GM18519 (cell line): ENCODE measurements at regions not wholly inside any gene's neighbourhood (a gene's known extent, or its start where the extent isn't known, plus 50 kb on each side); places are given as distances from the start of the nearest gene placed in this dataset.
"Not testable (repeated sequence)": the region's sequence is repeated elsewhere in the genome, so short reads cannot be mapped to it uniquely, and the experiment has no call there.

Experiments
- ATAC-seq: cut with Tn5 transposase; IDR thresholded peaks from one replicate; pipeline ENCODE4 v1.9.1; 2021; ENCODE audit warnings: mild to moderate bottlenecking, moderate library complexity; ENCODE audit not compliant: unreplicated experiment, low FRiP score

DNA sequence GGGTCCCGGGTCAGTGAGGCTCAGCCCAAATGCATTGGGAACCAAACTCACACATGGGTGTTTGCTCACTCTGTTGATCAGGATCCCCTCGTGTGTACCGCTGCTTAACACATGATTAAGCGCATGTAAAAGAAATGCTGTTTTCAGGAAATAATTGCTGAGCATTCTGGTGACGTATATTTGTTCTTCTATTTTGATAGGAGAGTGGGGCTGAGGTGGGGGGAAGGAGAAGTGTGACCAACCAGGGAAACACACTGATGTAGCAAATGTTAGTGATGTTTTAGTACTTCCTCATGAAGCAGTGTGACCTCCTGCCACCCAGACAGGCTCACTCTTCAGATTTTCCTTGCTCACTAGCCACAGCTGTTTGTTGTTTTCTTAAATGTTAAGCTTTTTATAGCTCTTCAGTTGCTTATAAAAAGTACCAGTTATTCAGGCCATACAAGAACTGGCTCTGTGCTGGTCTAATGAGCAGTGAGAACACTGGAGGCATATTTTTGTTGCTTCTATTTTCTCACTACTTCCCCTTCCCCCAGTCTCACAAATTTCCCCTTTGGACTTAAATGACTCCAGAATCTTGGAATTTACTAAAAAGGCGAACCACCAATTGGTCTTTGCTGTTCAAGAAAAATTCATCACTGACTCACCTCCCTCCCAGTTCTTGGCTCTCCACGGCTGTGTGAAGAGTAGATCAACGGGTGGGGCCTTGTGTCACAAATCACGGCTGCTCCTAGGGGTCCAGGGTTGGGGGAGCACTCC, 79.2 kb upstream of the BACH2 start:
- no peak for ATAC-seq

- ATAC-seq: no peak
Observed at GRCh38 chr6:90374201-90374600, 77.6 kb upstream of the BACH2 start.

DNA sequence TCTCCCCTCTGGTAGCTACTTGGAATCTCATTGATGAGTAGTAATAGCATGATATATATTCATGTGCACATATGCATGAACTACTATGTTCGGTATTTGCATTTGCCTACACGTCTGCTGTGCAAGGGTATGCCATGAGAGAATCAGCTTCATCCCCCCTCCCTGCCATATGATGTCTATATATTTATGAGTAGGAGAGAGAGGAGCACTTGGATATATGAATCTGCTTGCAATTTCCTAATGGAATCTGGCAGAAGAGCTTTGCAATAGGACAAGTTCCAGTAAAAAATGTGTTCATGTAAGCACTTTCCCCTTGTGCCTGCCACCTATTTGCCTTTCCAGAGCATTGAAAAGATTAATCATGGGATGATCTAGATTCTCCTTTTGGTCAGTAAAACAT, 76.2 kb upstream of the BACH2 start:
- no peak for ATAC-seq

GRCh38 chr6:90372450-90372849, 75.8 kb upstream of the BACH2 start:
- ATAC-seq: no peak

- no peak for ATAC-seq
Observed at GRCh38 chr6:90370493-90370959, 73.9 kb upstream of the BACH2 start.

GRCh38 chr6:90369651-90370050, 73.0 kb upstream of the BACH2 start:
- no peak for ATAC-seq

DNA sequence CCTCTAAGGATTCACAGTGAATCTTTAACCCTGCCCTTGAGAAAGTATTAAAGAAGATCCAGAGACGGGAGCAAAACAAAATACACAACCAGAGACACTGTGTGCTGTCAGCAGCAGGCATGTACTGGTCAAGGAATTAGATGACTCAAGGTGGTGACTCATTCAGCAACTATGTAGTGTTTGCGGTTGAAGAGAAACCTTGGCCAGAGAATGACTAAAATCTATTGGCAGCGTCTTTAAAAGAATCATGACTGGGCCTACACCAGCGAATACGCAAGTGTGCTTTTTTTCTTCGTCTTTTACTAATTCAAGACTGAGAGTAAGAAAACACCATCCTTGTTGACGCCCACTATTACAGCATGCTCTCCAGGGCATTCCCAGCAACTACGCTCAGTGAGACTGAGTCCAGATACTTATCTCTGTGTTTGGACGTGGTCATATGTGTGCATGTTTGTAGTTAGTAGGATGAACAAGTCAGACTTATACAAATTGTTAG, 72.4 kb upstream of the BACH2 start:
- ATAC-seq: peak; percentile 100

- no peak for ATAC-seq
Observed at GRCh38 chr6:90368601-90369000, 72.0 kb upstream of the BACH2 start.

- no peak for ATAC-seq
Observed at GRCh38 chr6:90368001-90368400, 71.4 kb upstream of the BACH2 start.

GRCh38 chr6:90365565-90366219, 69.0 kb upstream of the BACH2 start:
- no peak for ATAC-seq

DNA sequence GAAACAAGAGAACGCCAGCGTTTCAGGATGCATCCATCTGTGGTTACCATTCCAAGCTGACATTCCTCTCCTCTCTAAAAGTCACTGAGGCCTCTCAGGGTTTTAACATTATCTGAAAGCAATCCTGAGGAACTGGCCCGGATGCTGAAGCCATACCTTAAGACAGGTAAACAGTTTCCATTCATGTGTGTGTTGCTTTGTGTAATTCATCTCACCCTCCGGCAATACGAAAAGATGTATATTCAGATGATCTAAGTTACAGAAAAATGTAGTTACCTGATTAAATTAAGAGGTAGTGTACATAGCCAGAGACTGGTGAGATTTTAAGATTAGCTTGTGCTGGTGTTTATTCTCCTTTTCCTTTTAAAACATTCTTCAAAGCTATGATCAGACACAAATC, 68.4 kb upstream of the BACH2 start:
- no peak for ATAC-seq

DNA sequence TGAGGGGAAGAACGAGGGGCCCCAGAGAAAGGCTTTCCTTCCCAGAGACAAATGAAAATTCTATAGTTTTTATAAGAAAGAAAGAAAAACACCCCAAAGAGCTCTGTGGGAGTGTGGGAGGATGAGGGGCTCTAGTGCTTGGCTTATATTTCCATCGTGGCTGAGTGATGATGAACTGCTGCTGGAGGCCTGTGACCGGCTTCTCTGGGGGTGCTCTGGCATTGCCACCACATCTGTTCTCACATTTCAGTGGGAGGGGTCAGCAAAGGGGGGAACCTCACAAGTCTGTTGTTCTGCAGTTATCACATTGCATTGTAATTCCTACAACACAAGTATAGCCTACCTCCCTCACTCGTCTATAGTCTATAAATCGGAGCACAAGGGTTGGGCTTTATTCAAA, 67.6 kb upstream of the BACH2 start:
- no peak for ATAC-seq

DNA sequence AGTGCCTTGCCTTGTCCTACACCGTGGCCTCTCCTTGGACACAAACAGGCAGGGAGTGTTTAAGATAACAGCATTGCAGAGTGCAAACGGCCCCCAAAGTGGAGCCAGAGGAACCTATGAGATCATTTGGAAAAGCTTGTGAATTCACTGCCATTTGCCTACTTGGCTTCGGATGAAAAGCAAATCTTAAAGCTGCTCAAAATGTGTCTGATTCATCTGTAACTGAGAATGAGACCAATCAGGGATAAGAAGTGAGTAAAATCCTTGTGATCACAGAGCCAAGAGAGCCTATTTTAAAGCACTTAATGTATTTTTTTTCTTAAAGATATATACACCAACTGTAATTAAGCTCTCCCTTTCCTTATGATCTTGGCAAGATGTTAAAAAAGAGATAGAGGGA, 65.7 kb upstream of the BACH2 start:
- no peak for ATAC-seq

GRCh38 chr6:90361174-90361573, 64.5 kb upstream of the BACH2 start:
- ATAC-seq: no peak

DNA sequence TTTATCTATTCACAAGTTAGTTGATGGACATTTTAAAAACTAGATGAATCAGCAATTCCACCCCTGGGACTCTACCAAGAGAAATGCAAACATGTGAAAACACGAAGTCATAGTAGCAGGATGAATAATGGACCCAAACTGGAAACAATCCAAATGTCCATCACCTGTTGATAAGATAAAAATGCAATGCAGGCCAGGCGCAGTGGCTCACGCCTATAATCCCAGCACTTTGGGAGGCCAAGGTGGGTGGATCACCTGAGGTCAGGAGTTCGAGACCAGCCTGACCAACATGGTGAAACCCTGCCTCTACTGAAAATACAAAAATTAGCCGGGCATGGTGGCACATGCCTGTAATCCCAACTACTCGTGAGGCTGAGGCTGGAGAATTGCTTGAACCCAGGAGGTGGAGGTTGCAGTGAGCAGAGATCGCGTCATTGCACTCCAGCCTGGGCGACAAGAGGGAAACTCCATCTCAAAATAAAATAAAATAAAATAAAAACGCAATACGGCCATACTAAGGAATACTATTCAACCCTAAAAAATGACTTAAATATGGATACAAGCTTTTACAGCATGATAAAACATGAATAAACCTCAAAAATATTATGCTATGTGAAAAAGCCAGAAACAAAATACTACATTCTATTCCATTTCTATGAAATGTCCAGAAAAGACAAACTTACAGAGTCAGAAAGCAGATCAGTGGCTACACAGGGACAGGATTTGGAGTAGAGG, 61.6 kb upstream of the BACH2 start:
- ATAC-seq: not testable (repeated sequence)

DNA sequence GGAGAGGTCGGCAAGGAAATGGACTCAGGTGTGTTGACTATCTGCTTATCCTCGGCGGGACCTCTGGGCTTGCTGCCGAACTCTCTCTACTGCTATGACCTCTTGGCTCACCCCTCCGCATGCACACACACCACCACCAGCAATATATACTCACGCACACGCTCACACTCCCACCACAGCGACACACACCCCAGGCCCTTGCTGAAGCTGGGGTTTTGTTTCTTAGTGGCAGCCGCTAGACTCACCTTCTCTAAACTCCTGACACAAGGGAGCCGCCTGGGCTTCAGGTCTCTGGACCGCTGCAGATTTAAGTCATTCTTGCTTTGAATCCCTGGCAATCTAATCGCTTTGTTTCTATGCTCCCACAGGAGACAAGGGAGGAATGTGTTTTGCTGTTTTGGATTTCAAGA, 59.4 kb upstream of the BACH2 start:
- ATAC-seq: no peak

DNA sequence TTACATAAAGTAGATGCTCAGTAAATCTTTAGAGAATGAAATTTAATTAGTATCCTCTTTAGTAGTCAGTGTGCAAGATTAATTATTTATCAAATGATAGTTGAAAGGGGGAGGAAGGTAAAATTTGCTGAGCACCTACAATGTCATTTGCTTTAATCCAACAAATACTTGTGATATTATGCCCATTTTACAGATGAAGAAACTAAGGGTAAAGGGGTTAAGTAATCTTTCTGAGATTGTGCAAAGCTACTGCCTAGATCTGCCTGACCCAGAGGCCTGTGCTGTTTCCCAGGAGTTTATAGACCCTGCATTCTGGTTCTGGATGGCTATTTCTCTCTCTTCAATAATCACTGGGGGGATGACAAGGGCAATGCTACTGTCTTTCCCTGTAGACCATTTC, 58.3 kb upstream of the BACH2 start:
- no peak for ATAC-seq

DNA sequence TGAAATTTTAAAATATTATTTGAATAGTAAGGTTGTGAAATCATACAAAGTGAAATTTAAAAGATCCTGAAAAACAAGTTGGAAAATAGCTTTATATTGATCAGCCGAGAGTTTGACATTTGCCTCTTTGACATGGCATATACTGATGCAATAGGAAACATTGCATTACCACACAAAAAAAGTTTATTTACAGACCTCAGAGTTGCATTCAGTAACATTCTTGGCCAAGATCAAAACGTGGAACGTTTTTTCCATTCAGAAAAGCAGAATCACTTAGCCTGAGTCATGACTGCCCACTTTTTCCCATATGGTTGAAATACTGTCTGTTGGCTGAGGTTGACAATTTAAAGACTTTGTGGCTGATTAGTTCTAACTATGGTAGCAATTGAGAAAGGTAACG, 55.1 kb upstream of the BACH2 start:
- no peak for ATAC-seq

DNA sequence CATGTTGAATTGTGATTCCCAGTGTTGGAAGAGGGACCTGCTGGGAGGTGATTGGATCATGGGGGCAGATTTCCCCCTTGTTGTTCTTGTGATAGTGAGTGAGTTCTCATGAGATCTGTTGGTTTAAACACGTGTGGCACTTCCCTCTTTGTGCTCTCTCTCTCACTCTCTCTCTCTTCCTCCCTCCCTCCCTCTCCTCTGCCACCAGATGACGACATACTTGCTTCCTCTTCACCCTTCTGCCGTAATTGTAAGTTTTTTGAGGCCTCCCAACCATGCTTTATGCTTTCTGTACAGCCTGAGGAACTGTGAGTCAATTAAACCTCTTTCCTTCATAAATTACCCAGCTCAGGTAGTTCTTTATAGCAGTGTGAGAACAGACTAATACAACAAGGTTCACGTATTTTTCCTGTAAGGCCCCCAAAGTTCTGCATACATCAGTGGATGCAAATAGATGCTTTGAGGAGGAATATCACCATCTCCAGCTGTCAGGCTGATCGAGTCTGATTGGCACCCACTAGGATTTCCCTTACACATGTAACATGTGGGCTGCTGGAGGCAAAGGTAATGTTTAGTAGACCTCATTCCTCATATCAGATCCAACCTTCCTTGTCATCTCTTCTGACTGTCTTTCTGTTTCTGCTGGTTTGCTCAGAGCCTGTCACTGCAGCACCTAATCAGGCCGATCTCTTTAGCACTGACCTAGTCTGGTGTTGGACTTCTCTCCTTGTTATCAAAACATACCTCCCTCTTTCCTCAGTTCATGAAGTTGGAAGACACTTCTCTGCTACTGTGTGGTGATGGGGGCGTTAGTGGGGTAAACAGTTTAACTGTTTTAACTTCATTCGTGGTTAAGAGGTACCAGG, 54.3 kb upstream of the BACH2 start:
- no peak for ATAC-seq

DNA sequence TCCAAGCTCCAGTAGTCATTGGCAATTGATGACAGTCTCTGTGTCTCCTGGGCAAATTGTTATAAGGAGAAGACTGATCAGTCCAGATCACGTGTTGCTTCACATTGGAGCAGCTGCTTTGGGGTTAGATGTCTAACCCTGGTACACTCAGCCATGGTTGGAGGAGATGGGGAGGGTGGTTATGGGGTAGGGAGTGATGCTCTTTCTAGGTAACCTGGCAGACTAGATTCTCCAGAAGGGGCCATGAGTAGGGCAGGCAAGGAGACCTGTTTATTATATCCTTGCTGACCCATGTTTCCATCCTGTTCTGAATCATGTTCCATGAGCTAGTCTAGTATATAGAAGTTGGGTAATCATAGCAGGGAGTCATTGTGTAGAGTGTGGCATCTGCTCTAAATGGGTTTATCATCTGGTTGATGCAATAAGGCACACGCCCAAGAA, 50.8 kb upstream of the BACH2 start:
- no peak for ATAC-seq
